ENCODE measurements at regions not wholly inside any gene's neighbourhood (a gene's known extent, or its start where the extent isn't known, plus 50 kb on each side); places are given as distances from the start of the nearest gene placed in this dataset.

- TF ChIP-seq CSRNP3 (CRISPR knock-in tag; IDR thresholded peaks at IDR 0.05) (no peak), OSR1 (CRISPR knock-in tag; IDR thresholded peaks at IDR 0.05) (no peak)
These were observed 96.6 kb upstream of the GMNC start for GRCh38 chr3:190959077-190959476.

Measured in SK-N-SH treated with all-trans-retinoic acid at 6 μM for 48 hours (cell line).